Cerebellar cortex (tissue), 1 donor: ENCODE measurements at regions not wholly inside any gene's neighbourhood (a gene's known extent, or its start where the extent isn't known, plus 50 kb on each side); places are given as distances from the start of the nearest gene placed in this dataset.

Source experiments
- DNase-seq: peaks from one replicate; pipeline ENCODE4 v3.0.0-alpha.2; 2015; ENCODE audit warnings: low spot score

DNA sequence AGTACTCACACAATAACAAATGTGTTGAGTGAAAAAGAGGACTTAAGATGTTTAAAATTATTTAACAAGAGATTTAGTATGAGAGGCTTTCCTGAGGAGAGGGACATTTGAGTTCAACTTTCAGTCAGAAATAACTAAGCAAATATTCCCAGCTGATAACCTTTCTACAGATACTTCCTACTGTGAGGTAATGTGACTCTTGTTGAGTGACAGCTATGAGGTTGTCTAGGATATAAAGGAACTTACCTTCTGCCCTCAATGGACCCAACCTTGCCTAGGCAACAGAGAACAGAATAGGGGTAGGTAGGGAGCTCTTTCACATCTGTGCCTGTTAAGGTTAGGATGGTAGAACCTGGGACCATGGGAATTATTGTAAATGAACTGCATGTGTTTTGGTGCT lies 54.7 kb downstream of the GLUD2 start:
- no peak for DNase-seq

DNA sequence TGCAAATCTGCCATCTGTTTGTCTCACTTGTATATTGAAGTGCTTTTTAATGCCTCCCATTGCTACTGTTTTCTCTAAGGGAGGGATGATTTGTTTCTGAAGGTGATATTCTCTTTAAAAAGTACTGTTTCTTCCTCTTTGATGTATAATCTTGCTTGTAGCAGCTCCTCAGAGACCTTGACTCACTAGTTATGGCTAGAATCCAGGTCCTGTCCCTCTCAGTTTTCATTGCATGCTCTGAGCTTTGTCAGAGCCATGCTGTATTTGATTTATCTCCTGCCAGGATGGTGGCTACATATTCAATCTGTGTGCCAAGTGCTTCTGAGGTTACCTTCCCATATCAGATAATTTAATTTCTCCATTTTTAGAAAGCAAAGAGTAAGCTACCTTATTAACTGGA lies 56.0 kb downstream of the GLUD2 start:
- DNase-seq, result no peak

DNA sequence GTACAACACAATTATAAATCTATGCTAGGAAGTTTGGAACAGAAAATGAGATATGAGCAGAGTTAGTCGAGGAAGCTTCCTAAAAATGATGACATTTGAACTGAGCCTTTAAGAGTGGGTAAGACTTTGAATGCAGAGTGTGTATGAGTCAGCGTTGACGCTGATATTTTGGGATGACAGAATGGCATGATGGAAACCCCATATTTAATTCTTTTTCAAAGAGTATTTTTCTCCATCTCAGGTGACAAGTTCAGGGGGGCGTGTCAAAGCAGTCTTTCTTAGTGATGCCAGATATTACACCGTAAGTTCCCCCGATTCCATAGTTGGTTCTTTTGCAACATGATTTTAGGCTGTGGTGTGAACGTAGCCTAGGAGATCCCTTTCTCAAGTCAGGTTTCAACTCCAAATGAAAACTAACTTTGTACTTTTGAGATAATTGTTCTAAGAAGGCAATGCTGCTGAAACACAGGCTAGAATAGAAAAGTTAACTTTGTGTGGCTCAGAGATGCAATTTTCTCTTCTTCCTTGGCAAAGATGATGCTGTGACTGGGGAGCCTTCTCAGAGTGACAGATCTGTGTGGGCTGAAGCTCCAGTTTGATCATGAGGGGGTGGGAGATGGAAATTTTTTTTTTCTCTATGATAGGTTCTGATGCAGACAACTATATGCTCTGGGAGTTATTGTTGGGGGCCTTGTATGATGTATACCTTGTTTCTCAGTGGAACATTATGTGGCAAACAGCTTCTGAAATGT lies 59.2 kb downstream of the GLUD2 start:
- DNase-seq, result no peak

DNA sequence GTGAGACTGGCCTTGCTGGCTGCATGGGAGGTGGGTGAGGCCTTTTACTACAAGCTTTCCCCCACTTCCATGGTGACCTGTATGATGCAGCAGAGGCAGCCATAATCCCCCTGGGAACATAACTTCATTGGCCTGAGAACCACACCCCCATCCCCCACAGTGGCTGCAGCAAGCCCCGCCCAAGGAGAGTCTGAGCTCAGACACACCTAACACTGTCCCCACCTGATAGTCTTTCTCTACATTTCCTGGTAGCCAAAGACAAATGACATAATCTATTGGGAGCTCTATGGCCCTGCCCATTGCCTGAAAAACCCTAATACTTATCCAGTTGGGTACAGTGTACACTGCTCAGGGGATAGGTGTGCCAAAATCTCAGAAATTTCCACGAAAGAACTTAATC lies 62.6 kb downstream of the GLUD2 start:
- no peak for DNase-seq

DNA sequence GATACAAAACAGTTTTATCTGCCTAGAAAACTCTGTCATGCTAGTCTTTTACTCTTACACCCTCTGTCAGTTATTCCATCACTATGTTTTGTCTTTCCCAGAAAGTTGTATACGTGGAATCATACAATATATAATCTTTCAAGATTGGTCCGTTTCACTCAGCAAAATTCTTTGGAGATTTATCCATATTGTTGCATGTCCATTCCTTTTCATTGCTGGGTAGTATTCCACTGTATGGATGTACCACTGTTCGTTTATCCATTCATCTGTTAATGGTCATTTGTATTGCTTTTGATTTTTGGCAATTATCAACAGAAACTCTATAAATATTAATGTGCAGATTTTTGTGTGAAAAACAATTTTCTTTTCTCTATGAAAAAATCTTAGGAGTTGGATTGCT lies 63.1 kb downstream of the GLUD2 start:
- no peak for DNase-seq

DNA sequence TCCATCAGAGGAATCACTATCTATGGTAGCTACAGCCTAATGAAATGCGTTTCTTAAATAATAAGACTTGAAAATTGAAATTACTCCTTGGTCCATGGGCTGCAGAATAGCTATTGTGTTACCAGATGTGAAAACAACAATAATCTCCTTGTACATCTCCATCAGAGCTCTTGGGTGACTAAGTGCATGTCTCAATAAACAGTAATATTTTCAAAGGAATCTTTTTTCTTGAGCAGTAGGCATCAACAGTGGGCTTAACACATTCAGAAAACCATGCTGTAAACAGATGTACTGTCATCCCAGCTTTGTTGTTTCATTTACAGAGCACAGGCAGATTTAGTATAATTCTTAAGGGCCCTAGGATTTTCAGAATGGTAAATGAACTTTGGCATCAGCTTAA lies 67.3 kb downstream of the GLUD2 start:
- DNase-seq, result no peak

DNA sequence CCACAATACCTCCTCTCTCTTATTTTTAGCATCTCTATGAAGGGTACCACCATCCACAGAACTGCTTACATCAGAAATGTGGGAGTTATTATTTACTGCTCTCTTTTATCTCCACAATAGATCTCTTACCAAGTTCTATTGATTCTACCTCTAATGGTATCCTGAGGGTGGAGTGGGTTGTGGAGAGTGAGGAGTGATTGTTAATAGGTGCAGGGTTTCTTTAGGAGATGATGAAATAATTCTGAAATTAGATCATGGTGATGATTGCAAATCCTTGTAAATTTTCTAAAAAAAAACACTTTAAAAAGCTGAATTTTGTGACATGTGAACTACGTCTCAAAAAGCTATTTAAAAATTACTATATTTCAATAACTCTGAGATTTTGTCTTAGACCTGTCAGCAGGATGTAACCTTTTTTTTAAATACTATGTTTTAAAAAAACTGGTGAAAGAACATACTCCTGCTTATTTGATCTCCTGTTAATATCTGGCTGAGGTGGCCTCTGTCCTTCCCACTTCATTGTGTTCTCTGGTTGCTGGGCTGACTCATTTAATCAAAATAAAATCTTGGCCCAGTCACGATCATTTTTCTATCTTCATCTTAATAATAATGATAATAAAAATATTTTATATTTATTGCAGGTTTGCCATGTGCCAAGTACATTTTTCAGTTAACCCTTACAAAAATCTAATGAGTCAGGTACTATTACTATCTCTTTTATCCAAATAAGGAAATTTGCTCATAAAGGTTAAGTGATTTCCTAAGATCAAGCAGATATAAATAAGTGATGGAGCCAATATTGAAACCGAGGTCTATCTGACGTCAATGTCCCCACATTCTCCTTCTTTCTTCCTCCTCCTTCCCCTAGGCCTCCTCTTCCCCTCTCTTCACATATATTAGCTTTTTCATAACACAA lies 73.5 kb downstream of the GLUD2 start:
- no peak for DNase-seq

DNA sequence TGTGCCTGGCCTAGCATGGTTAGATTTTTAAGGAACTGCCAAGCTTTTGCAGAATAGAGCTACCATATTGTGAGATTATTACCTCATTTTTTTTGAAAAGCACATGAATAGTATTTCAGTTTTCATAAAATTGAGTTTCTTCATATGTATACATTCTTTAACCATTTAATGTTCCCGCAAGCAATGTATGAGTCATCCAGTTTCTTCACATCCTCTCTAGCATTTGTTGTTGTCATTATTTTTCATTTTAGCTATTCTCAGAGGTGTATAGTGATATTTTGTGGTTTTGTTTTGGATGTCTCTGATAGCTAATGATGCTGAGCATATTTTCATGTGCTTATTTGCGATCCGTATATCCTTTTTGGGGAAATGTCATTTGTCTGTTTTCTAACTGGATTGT lies 74.9 kb downstream of the GLUD2 start:
- DNase-seq, result no peak

DNA sequence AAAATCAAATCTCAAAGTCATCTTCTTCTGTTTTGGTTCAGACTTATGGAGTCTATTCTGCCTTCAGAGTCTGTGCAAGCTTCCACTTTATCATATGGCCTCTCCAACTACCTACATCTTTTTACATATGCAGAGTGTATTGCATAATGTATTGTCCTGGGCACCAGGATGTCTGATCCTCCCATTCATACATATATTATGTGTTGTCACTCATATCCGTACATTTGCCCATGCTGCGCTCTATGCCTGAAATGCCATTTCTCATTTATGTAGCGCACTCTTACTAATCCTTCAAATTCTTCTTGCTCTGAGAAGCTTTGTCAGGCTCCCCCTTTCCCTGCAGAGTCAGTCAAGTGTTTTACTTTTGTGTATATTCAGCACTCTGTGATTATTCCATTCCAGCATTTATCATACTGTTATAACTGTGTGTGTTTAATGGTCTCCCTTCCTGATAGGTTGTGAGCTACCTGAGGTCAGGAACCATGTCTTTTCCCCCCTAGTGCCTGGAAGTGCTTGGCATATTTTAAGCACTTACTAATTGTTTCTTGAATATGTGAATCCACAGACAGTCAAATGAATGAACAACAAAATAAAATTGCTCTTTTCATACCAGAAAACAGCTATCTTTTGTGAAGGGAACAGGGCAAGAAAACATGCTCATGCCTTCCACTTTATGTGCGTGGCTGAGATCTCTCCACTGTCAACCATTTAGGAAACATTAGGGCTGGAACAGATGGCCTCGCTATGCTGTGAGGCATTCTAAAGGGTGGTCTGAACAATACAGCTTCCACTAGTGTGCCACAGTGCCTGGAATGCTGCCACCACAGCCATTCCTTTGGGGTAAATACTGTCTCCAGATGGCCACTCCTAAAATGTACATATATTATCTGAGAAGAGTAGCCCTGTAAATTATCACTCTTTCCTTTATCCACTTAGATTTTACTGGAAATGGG lies 81.8 kb downstream of the GLUD2 start:
- no peak for DNase-seq

DNA sequence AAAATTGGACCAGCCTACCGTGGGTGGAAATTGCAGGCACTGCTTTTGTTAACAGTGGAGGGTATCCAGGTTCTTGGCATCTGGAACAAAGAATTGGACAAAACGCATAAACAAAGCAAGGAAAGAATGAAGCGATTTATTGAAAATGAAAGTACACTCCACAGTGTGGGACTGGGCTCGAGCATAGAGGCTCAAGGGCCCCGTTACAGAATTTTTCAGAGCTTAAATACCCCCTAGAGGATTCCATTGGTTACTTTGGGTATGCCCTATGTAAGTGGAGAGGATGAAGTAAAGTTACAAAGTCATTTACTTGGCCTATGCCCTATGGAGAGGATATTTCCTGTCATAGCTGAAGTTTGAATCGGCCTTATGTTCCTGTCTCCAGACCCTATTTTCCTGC lies 85.3 kb downstream of the GLUD2 start:
- DNase-seq, result no peak

DNA sequence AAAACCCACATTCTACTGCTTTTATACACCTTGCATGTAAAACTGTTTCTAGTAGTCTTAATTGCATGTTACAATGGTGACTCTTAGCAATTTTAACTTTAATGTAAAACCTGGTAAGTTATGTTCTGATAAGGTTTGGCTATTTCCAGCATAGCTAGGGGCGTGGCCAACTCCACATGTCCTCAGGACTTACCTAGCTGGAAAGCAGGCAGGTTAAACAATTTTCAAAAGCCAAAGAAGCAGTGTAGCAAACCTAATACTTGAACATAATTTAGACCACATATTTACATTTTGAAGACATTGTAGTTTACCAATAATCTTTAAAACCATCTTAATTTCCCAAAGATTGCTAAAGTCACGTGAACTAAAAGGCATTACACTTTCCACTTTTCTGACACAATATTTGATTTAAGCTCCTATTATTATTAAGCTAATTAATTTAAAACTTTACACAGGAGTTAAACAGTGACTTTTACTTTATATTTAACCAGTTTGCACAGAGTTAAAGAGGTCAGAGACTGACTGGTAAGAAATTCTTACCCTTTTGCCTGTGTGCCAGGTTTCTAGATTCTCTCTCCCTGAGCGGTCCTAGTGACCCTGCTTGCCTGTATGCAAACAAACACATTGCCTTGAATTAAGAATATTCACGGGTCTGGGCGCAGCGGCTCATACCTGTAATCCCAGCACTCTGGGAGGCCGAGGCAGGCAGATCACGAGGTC lies 88.2 kb downstream of the GLUD2 start:
- no peak for DNase-seq

DNA sequence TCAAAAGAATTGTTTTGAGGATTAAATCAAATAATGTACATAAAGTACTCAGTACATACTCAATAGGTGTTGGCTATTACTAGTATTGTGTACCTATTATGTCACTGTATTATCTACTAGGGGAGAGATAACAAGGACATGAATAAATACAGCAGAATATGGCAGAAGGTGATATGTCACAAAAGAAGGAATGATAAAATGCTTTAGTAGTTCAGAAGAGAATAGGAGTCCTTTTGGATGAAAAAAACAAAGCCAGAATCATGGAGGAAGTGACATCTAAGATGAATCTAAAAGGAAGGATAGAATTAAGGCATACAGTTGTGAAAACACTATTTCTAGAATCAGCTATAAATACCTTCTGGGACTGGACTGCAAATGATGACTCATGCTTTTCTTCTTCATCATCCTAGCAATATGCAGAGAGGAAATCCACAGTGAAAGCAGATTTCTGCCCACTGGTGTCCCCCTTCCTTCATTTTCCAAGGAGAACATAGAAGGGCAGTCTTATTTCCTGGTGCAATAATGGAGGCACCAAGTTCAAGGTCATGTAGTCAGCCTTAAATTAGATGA lies 98.7 kb downstream of the GLUD2 start:
- DNase-seq, result no peak

DNA sequence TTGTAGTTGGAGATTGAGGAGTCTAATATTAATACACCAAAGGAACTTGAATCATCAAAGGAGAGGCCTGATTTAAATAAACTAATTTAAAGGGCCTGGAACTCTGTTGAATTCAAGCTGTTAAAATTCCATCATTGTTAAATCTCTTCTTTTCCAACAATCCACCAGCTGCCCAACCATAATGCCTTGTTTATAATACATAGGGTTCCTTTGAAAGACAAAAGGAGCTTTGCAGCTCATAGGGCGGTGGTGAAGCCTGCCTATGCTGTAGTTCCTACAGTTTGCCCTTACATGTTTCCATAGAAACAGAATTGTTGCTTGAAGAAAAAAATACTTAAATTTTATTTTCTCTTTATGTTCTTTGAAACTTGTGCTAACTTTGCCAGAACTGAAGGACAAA lies 102.8 kb downstream of the GLUD2 start:
- no peak for DNase-seq

DNA sequence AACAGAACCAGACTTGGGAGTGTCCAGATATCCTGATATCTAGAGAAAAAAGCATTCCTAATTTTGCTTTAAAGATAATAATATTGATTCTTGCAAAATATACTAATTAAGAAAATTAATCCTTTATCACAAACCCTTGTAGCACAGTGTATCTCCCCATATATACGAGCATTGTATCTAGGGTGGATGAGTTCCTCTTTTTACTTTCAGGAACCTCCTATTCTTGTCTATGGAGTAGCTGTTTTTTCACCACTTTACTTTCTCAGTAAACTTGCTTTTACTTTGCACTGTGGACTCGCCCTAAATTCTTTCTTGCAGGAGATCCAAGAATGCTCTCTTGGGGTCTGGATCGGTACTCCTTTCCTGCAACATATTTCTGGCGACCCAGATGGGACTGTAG lies 103.9 kb downstream of the GLUD2 start:
- DNase-seq, result no peak

DNA sequence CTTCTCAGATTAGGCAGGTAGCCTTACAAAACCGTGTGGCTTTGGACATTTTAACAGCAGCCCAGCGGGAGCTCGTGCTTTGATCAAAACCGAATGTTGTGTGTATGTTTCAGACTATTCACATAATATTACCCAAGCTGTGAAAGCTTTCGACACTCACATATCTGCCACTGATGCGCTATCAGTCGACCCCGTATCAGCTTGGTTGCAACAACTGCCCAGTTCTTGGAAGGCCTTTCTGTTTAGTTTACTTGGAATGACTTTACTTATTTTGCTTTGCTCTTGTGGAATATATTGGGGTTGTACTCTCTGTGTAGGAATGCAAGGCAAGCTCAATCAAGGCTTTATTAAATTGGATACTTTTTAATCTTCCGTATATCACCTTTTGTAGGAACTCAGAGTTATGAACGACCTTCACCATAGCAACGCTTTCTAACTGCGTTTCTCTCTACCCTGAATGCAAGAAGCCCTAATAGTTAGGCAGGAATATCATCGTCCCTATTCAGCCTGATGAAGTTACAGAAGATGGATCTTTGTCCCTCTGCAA lies 107.5 kb downstream of the GLUD2 start:
- no peak for DNase-seq

DNA sequence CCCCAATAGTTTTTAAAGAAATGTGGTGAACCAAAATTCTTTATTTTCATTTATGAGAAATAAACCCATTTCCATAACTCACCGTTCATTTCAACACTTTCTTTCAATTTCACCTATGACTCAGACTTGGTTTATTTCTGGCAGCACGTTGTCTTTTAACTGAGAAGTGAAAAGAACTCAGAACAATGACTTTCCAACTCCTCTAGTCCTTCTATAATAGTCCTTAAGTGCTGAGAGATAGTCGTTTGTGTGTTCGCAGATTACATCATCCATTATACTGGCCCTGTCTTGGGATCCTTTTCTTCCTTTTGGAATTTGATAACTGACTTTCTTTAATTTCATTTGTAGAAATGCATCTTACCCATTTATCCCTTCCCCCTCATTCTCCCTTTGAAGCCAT lies 113.6 kb downstream of the GLUD2 start:
- DNase-seq, result no peak

DNA sequence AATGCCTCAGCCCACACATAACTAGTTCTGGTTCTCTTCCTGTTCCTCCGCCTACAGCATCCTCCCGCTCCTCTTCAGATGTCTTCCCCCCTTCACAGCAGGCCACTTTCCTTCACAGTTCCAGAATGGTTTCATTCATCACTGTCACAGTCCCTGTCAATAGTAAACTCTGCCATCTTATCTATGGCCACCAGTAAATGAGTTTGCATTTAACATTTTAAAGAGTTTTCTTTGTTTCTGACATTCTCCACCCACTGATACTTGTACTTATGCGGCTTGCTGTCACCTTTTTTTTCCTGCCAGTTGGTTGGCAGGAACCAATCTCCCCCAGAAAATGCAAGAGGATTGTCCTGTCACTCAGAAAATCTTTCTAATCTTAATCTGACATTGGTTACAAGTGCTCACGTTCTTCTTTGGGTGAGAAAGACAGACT lies 114.1 kb downstream of the GLUD2 start:
- DNase-seq, result no peak

DNA sequence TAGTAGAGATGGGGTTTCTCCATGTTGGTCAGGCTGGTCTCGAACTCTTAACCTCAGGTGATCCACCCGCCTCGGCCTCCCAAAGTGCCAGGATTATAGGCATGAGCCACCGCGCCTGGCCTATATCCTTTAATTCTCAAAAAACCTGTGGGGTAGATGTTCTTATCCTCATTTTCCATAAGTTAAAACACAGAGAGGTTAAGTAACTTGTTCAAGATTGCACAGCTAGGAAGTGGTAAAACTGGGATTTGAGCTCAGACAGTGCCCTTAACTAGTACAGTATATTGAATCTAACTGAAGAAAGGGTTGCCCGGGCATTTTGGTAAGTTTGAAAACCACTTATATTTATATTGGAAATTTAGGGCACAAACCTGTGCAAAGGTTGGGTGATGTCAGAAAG lies 116.0 kb downstream of the GLUD2 start:
- no peak for DNase-seq

DNA sequence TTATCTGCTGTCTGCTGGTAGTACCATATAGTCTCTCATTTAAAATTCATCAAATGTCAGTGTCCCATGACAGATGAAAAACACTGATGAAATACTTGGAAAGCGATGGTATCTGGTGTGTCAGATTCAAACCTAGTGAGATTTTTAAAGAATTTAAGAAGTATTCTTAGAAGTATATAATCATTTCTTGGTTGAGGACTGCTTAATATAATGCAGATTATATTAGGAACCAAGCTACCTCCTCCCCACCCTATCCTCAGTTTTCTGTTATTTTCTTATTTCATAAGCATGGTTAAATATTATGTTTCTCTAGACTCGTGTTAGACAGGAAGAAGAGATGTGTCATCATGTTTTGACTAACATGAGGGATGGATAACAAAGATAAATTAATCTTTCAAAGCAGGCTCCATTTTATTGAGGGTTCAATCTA lies 118.5 kb downstream of the GLUD2 start:
- DNase-seq, result no peak

DNA sequence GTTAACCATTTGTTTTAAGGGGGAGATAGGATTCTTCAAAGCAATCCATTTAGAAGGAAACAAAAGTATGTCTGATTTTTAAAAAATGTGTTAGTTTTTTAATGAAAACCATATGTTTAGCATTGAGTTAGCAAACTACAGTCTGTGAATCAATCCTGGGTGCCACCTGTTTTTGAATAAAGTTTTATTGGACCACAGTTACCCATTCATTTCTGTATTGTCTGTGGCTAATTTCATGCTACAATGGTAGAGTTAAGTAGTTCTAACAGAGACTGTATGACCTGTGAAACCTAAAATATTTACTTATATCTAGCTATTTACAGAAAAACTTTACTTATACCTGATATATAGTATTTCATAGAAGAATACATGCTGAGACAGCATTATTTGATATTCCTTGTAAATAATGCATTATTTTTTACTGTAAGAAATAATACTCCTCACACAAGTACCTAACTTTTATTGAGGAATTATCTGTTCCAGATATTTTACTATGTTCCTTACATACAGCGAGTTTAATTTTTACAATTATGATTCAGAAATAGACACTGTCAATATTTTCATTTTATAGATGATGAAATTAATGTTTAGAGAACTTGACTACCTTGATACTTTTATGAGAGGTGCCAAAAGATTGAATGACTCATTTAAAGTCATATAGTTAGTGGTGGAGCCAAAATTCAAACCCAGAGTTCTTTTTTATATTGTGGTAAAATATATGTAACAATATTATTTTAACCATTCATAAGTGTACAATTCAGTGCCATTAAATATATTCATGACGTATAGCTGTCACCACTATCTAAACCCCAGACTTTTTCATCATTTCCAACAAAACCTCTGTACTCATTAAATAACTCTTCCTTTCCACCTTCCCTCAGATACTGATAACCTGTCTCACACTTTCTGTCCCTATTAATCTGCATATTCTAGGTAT lies 122.0 kb downstream of the GLUD2 start:
- DNase-seq, result no peak
